Dermis blood vessel endothelial cell (primary cell): ENCODE measurements at regions not wholly inside any gene's neighbourhood (a gene's known extent, or its start where the extent isn't known, plus 50 kb on each side); places are given as distances from the start of the nearest gene placed in this dataset.
"Not testable (repeated sequence)": the region's sequence is repeated elsewhere in the genome, so short reads cannot be mapped to it uniquely, and the experiment has no call there.

Experiments
- DNase-seq: peaks from one replicate; pipeline ENCODE4 v3.0.0; 2010

- DNase-seq: no peak
These were observed 282.1 kb downstream of the TDRD3 start for GRCh38 chr13:60679131-60679530.

- DNase-seq: no peak
These were observed 274.4 kb downstream of the TDRD3 start for GRCh38 chr13:60671386-60671785.

- DNase-seq: no peak
These were observed 266.8 kb downstream of the TDRD3 start for GRCh38 chr13:60663788-60664187.

GRCh38 chr13:60662595-60662994 lies 265.6 kb downstream of the TDRD3 start:
- DNase-seq: no peak

GRCh38 chr13:60661521-60661920 lies 264.5 kb downstream of the TDRD3 start:
- DNase-seq: no peak

- DNase-seq: not testable (repeated sequence)
These were observed 260.6 kb downstream of the TDRD3 start for GRCh38 chr13:60657586-60657985.

GRCh38 chr13:60655256-60655655 lies 258.2 kb downstream of the TDRD3 start:
- no peak for DNase-seq

GRCh38 chr13:60654415-60654814 lies 257.4 kb downstream of the TDRD3 start:
- DNase-seq: peak; percentile 62

GRCh38 chr13:60647547-60647946 lies 250.5 kb downstream of the TDRD3 start:
- no peak for DNase-seq

GRCh38 chr13:60646620-60647019 lies 249.6 kb downstream of the TDRD3 start:
- no peak for DNase-seq

- no peak for DNase-seq
These were observed 248.7 kb downstream of the TDRD3 start for GRCh38 chr13:60645676-60646075.

- no peak for DNase-seq
These were observed 245.5 kb downstream of the TDRD3 start for GRCh38 chr13:60642552-60642951.

- DNase-seq: no peak
These were observed 232.1 kb downstream of the TDRD3 start for GRCh38 chr13:60629158-60629557.

GRCh38 chr13:60627071-60627686 lies 230.2 kb downstream of the TDRD3 start:
- DNase-seq: peak; percentile 59
